Liver (tissue), 8 donors: ENCODE measurements at regions not wholly inside any gene's neighbourhood (a gene's known extent, or its start where the extent isn't known, plus 50 kb on each side); places are given as distances from the start of the nearest gene placed in this dataset.

Experiments used
- DNase-seq: peaks from one replicate; pipeline ENCODE4 v3.0.0-alpha.2; 2017; ENCODE audit warnings: low spot score
- H3K27ac ChIP-seq, 2 donors: one replicate each; pipeline ENCODE4 v1.7.0; 2013; ENCODE audit warnings: inconsistent platforms in 2 of 2, low read length in 2 of 2, control low read depth in 1 of 2, low read depth in 1 of 2, mild to moderate bottlenecking in 1 of 2
- H3K27me3 ChIP-seq, 4 donors: one replicate each; pipeline versions ENCODE4 v1.6.1 to v1.7.0; 2013; ENCODE audit warnings: low read length in 3 of 4, inconsistent platforms in 1 of 4, mild to moderate bottlenecking in 1 of 4, moderate library complexity in 1 of 4; ENCODE audit not compliant: control insufficient read depth in 4 of 4, insufficient read depth in 4 of 4
- H3K36me3 ChIP-seq, 4 donors: one replicate each; pipeline versions ENCODE4 v1.6.1 to v1.7.0; 2013; ENCODE audit warnings: low read length in 3 of 4, mild to moderate bottlenecking in 3 of 4, low read depth in 1 of 4, moderate library complexity in 1 of 4; ENCODE audit not compliant: control insufficient read depth in 4 of 4, insufficient read depth in 3 of 4
- H3K4me1 ChIP-seq, 4 donors: one replicate each; pipeline versions ENCODE4 v1.6.1 to v1.7.0; 2013; ENCODE audit warnings: low read length in 3 of 4, mild to moderate bottlenecking in 3 of 4, moderate library complexity in 1 of 4; ENCODE audit not compliant: control insufficient read depth in 4 of 4, insufficient read depth in 4 of 4
- H3K4me3 ChIP-seq, 3 donors: one replicate each; pipeline versions ENCODE4 v1.6.1 to v1.7.0; 2013; ENCODE audit warnings: low read length in 3 of 3, control low read depth in 1 of 3, low read depth in 1 of 3, mild to moderate bottlenecking in 1 of 3
- H3K9ac ChIP-seq, 2 donors: one replicate each; pipeline ENCODE4 v1.7.0; 2013; ENCODE audit warnings: low read length in 2 of 2, mild to moderate bottlenecking in 2 of 2, moderate library complexity in 2 of 2, control low read depth in 1 of 2, low read depth in 1 of 2
- H3K9me3 ChIP-seq, 4 donors: one replicate each; pipeline versions ENCODE4 v1.6.1 to v1.7.0; 2013; ENCODE audit warnings: low read length in 3 of 4; ENCODE audit not compliant: control insufficient read depth in 4 of 4
- ATF3 ChIP-seq: IDR thresholded peaks from 2 replicates; pipeline ENCODE4 v1.6.1; 2016; ENCODE audit warnings: antibody characterized with exemption
- CTCF ChIP-seq: fragments of 150-350 bp; IDR thresholded peaks from 2 replicates; pipeline ENCODE4 v1.5.1; 2017; ENCODE audit warnings: improper control_type of control experiment, low read depth, low read length; ENCODE audit not compliant: missing input control
- EGR1 ChIP-seq, 2 donors: IDR thresholded peaks; 2 replicates each; pipeline ENCODE4 v1.6.1; 2016 to 2018; ENCODE audit warnings: antibody characterized with exemption in 2 of 2, low read depth in 2 of 2
- FOXA1 ChIP-seq: IDR thresholded peaks from 2 replicates; pipeline ENCODE4 v1.6.1; 2016; ENCODE audit warnings: antibody characterized with exemption
- FOXA2 ChIP-seq: IDR thresholded peaks from 2 replicates; pipeline ENCODE4 v1.6.1; 2016; ENCODE audit warnings: antibody characterized with exemption
- GABPA ChIP-seq, 2 donors: IDR thresholded peaks in 1 of 2; conservative IDR thresholded peaks in 1 of 2; 2 replicates each; pipeline ENCODE4 v1.6.1; 2016; ENCODE audit warnings: antibody characterized with exemption in 2 of 2, mild to moderate bottlenecking in 1 of 2, moderate library complexity in 1 of 2
- HNF4A ChIP-seq, 2 donors: conservative IDR thresholded peaks; 2 replicates each; pipeline ENCODE4 v1.6.1; 2016; ENCODE audit warnings: antibody characterized with exemption in 2 of 2, mild to moderate bottlenecking in 2 of 2
- HNF4G ChIP-seq: IDR thresholded peaks from 2 replicates; pipeline ENCODE4 v1.6.1; 2016; ENCODE audit warnings: antibody characterized with exemption
- JUND ChIP-seq, 2 donors: IDR thresholded peaks; 2 replicates each; pipeline ENCODE4 v1.6.1; 2016; ENCODE audit warnings: antibody characterized with exemption in 2 of 2
- MAX ChIP-seq: IDR thresholded peaks from 2 replicates; pipeline ENCODE4 v1.6.1; 2016; ENCODE audit warnings: antibody characterized with exemption
- NR2F2 ChIP-seq: IDR thresholded peaks from 2 replicates; pipeline ENCODE4 v1.6.1; 2016; ENCODE audit warnings: antibody characterized with exemption
- RAD21 ChIP-seq, 2 donors: IDR thresholded peaks; 2 replicates each; pipeline ENCODE4 v1.6.1; 2016; ENCODE audit warnings: antibody characterized with exemption in 2 of 2, mild to moderate bottlenecking in 2 of 2
- REST ChIP-seq: IDR thresholded peaks from 2 replicates; pipeline ENCODE4 v1.6.1; 2016; ENCODE audit warnings: antibody characterized with exemption, mild to moderate bottlenecking
- RXRA ChIP-seq, 2 donors: IDR thresholded peaks; 2 replicates each; pipeline ENCODE4 v1.6.1; 2017 to 2018; ENCODE audit warnings: antibody characterized with exemption in 2 of 2, mild to moderate bottlenecking in 1 of 2
- SP1 ChIP-seq: IDR thresholded peaks from 2 replicates; pipeline ENCODE4 v1.6.1; 2018; ENCODE audit warnings: antibody characterized with exemption, mild to moderate bottlenecking
- TAF1 ChIP-seq: conservative IDR thresholded peaks from 2 replicates; pipeline ENCODE4 v1.6.1; 2016; ENCODE audit warnings: antibody characterized with exemption, mild to moderate bottlenecking
- YY1 ChIP-seq: IDR thresholded peaks from 2 replicates; pipeline ENCODE4 v1.6.1; 2016; ENCODE audit warnings: antibody characterized with exemption, mild to moderate bottlenecking
- ZBTB33 ChIP-seq: IDR thresholded peaks from 2 replicates; pipeline ENCODE4 v1.6.1; 2016; ENCODE audit warnings: antibody characterized with exemption
- WGBS: extraction: QIAGEN DNeasy Blood & Tissue Kit; methylation state at CpG from one replicate; pipeline ENCODE4 v1.1.7; 2013; 5-methylcytosine and 5-hydroxymethylcytosine counted together
- donor health status: healthy.
- donor health status: healthy.
- donor health status: healthy.
- donor health status: healthy.
- donor health status: healthy.

- no peaks in the 10 kb centered on the region for H3K9me3 ChIP-seq
- no peaks in the 10 kb centered on the region for H3K27me3 ChIP-seq
- no peak overlapping the region for H3K9ac ChIP-seq
- no peaks in the 10 kb centered on the region for H3K4me1 ChIP-seq
- no peak for DNase-seq
- H3K4me3 ChIP-seq, result no peak overlapping the region
- WGBS, result 87% methylated on average over 14 of the region's 14 CpGs
- H3K36me3 ChIP-seq, result no peaks in the 10 kb centered on the region
- no peak for TF ChIP-seq YY1
- TF ChIP-seq CTCF, result no peak
- no peak for TF ChIP-seq FOXA2
- no peak for TF ChIP-seq TAF1
- no peak for TF ChIP-seq REST
- TF ChIP-seq ZBTB33, result no peak
- TF ChIP-seq RXRA (IDR thresholded peaks at IDR 0.05), result no peak
- TF ChIP-seq EGR1 (IDR thresholded peaks at IDR 0.05; ENCODE audit: low read depth in 2 of 2), result no peak
- TF ChIP-seq FOXA1, result no peak
- TF ChIP-seq SP1, result no peak
- no peak for TF ChIP-seq GABPA (IDR thresholded peaks at IDR 0.05 in 1 of 2, conservative IDR thresholded peaks at IDR 0.05 in 1 of 2)
- no peak for TF ChIP-seq HNF4G
- TF ChIP-seq HNF4A (conservative IDR thresholded peaks at IDR 0.05), result no peak
- no peak for TF ChIP-seq ATF3
- TF ChIP-seq NR2F2, result no peak
- no peak for TF ChIP-seq RAD21 (IDR thresholded peaks at IDR 0.05)
- no peak for TF ChIP-seq JUND (IDR thresholded peaks at IDR 0.05)
- TF ChIP-seq MAX, result no peak
- no peak overlapping the region for H3K27ac ChIP-seq
These were observed 223.9 kb downstream of the ERMARD start for GRCh38 chr6:169975286-169975685.

GRCh38 chr6:169974663-169975062 lies 223.2 kb downstream of the ERMARD start:
- H3K27me3 ChIP-seq, result no peaks in the 10 kb centered on the region
- no peaks in the 10 kb centered on the region for H3K9me3 ChIP-seq
- no peak overlapping the region for H3K27ac ChIP-seq
- H3K36me3 ChIP-seq, result no peaks in the 10 kb centered on the region
- WGBS, result 84% methylated on average over 8 of the region's 8 CpGs
- H3K9ac ChIP-seq, result no peak overlapping the region
- no peak overlapping the region for H3K4me3 ChIP-seq
- no peak for DNase-seq
- H3K4me1 ChIP-seq, result no peaks in the 10 kb centered on the region
- TF ChIP-seq FOXA1, result no peak
- TF ChIP-seq FOXA2, result no peak
- no peak for TF ChIP-seq MAX
- TF ChIP-seq CTCF, result no peak
- TF ChIP-seq REST, result no peak
- TF ChIP-seq GABPA (IDR thresholded peaks at IDR 0.05 in 1 of 2, conservative IDR thresholded peaks at IDR 0.05 in 1 of 2), result no peak
- no peak for TF ChIP-seq ATF3
- TF ChIP-seq SP1, result no peak
- TF ChIP-seq JUND (IDR thresholded peaks at IDR 0.05), result no peak
- TF ChIP-seq RAD21 (IDR thresholded peaks at IDR 0.05), result no peak
- no peak for TF ChIP-seq TAF1
